SU-DHL-6 (cell line): ENCODE measurements at regions not wholly inside any gene's neighbourhood (a gene's known extent, or its start where the extent isn't known, plus 50 kb on each side); places are given as distances from the start of the nearest gene placed in this dataset.

Source experiments
- CTCF ChIP-seq: fragments of 200-600 bp; sonication (generic); IDR thresholded peaks from one replicate; pipeline ENCODE4 v1.5.1; 2017; ENCODE audit warnings: antibody characterized with exemption, mild to moderate bottlenecking, low read length, moderate library complexity; ENCODE audit not compliant: insufficient read depth, poor library complexity, severe bottlenecking
- EZH2phosphoT487 ChIP-seq: fragments of 200-600 bp; sonication (generic), shearing (Covaris generic); conservative IDR thresholded peaks from 2 replicates; pipeline ENCODE4 v1.6.1; 2018; ENCODE audit warnings: mild to moderate bottlenecking, antibody characterized with exemption, low read length, moderate library complexity, mixed read lengths

- TF ChIP-seq CTCF = no peak
- TF ChIP-seq EZH2phosphoT487 = no peak
Measured at GRCh38 chr11:36996795-36997194, 398.8 kb upstream of the RAG2 start.
